Keratinocyte (primary cell): ENCODE measurements at regions not wholly inside any gene's neighbourhood (a gene's known extent, or its start where the extent isn't known, plus 50 kb on each side); places are given as distances from the start of the nearest gene placed in this dataset.
A peak's percentile ranks its signal among the peaks of the same experiment; 100 is the strongest.

Source experiments
- DNase-seq: peaks from one replicate; pipeline ENCODE4 v3.0.0-alpha.2; 2011; ENCODE audit warnings: low read depth, missing footprints, low spot score
- FAIRE-seq: peaks from 2 replicates; lab custom pipeline; 2011; peaks lifted over from hg19 to GRCh38; lab: Jason Lieb, UNC
- H2AFZ ChIP-seq: 2 replicates; pipeline ENCODE4 v1.6.0; 2012; ENCODE audit warnings: low read length, control low read depth, inconsistent platforms; ENCODE audit not compliant: control insufficient read depth
- H3K27ac ChIP-seq: 2 replicates; pipeline ENCODE4 v1.5.1; 2011; ENCODE audit warnings: low read length; ENCODE audit not compliant: control insufficient read depth, insufficient read depth
- H3K27me3 ChIP-seq: 3 replicates; pipeline ENCODE4 v1.6.0; 2011; ENCODE audit warnings: low read length; ENCODE audit not compliant: control insufficient read depth, insufficient read depth; ENCODE audit errors: extremely low read depth
- H3K36me3 ChIP-seq, 2 experiments: 2 replicates in 1 of 2; 3 replicates in 1 of 2; pipeline ENCODE4 v1.5.1; 2011; ENCODE audit warnings: low read length in 2 of 2, mild to moderate bottlenecking in 1 of 2; ENCODE audit not compliant: control insufficient read depth in 2 of 2, insufficient read depth in 2 of 2; ENCODE audit errors: extremely low read depth in 1 of 2
- H3K4me1 ChIP-seq: 3 replicates; pipeline ENCODE4 v1.5.1; 2011; ENCODE audit warnings: low read length; ENCODE audit not compliant: control insufficient read depth, insufficient read depth; ENCODE audit errors: extremely low read depth
- H3K4me2 ChIP-seq: 3 replicates; pipeline ENCODE4 v1.6.0; 2011; ENCODE audit warnings: low read depth, low read length; ENCODE audit not compliant: control insufficient read depth, insufficient read depth; ENCODE audit errors: extremely low read depth
- H3K4me3 ChIP-seq, 3 experiments: fragments of 200-600 bp in 1 of 3; sonication (generic) in 1 of 3; 2 replicates in 2 of 3; 3 replicates in 1 of 3; pipeline ENCODE4 v1.5.1; 2011 to 2016; ENCODE audit warnings: low read length in 3 of 3, mild to moderate bottlenecking in 3 of 3, control low read depth in 2 of 3, inconsistent platforms in 1 of 3, low read depth in 1 of 3, mixed read lengths in 1 of 3, mixed run types in 1 of 3, moderate library complexity in 1 of 3; ENCODE audit not compliant: control insufficient read depth in 2 of 3, insufficient read depth in 2 of 3; ENCODE audit errors: extremely low read depth in 1 of 3
- H3K79me2 ChIP-seq: 2 replicates; pipeline ENCODE4 v1.6.0; 2012; ENCODE audit warnings: low read length; ENCODE audit not compliant: control insufficient read depth, insufficient read depth
- H3K9ac ChIP-seq: 3 replicates; pipeline ENCODE4 v1.6.0; 2011; ENCODE audit warnings: low read length; ENCODE audit not compliant: control insufficient read depth, insufficient read depth; ENCODE audit errors: extremely low read depth
- H3K9me1 ChIP-seq: 3 replicates; pipeline ENCODE4 v1.6.0; 2011; ENCODE audit warnings: low read length; ENCODE audit not compliant: control insufficient read depth, insufficient read depth; ENCODE audit errors: extremely low read depth
- H3K9me3 ChIP-seq: 2 replicates; pipeline ENCODE4 v1.5.1; 2012; ENCODE audit warnings: low read depth, low read length; ENCODE audit not compliant: control insufficient read depth
- H4K20me1 ChIP-seq: 3 replicates; pipeline ENCODE4 v1.6.0; 2011; ENCODE audit warnings: low read length; ENCODE audit not compliant: control insufficient read depth, insufficient read depth; ENCODE audit errors: extremely low read depth
- CTCF ChIP-seq, 3 experiments: IDR thresholded peaks in 1 of 3; conservative IDR thresholded peaks in 1 of 3; optimal IDR thresholded peaks in 1 of 3; 2 replicates in 2 of 3; 3 replicates in 1 of 3; pipeline versions ENCODE3 to v1.5.1; 2011; ENCODE audit warnings: low read length in 3 of 3, mild to moderate bottlenecking in 3 of 3, moderate library complexity in 2 of 3, control low read depth in 1 of 3, inconsistent platforms in 1 of 3; ENCODE audit not compliant: insufficient read depth in 2 of 3; ENCODE audit errors: extremely low read depth in 1 of 3
- EZH2 ChIP-seq: IDR thresholded peaks from one replicate; pipeline ENCODE4 v1.6.1; 2012; ENCODE audit warnings: inconsistent platforms, mild to moderate bottlenecking, low read length, moderate library complexity
- dilution Hi-C: fragments of 300-500 bp; cut with MboI; formaldehyde crosslinking; loops from one replicate; pipeline ENCODE4 v1.7.0; 2020; ENCODE audit warnings: low sequenced_read_pairs; ENCODE audit not compliant: extremely low pct_ligation_motif_present

GRCh38 chr12:70045514-70045913, 197.7 kb upstream of the CNOT2 start:
- dilution Hi-C loops, result no loop called here
- no peaks in the 10 kb centered on the region for H3K36me3 ChIP-seq
- H3K27me3 ChIP-seq, result no peaks in the 10 kb centered on the region
- H3K79me2 ChIP-seq, result no peaks in the 10 kb centered on the region
- peak overlapping the region; percentile 34 for H2AFZ ChIP-seq
- peak overlapping the region; percentile 44 for H3K4me2 ChIP-seq
- no peaks in the 10 kb centered on the region for H3K9me1 ChIP-seq
- H3K9ac ChIP-seq, result no peak overlapping the region
- peak; percentile 67 for FAIRE-seq
- no peak for DNase-seq
- peaks cover 31% of the 10 kb centered on the region for H3K4me1 ChIP-seq
- H3K27ac ChIP-seq, result peak overlapping the region; percentile 25
- no peaks in the 10 kb centered on the region for H4K20me1 ChIP-seq
- H3K4me3 ChIP-seq, result no peak overlapping the region
- H3K9me3 ChIP-seq, result no peaks in the 10 kb centered on the region
- TF ChIP-seq CTCF (optimal IDR thresholded peaks at IDR 0.05 in 1 of 3, IDR thresholded peaks at IDR 0.05 in 1 of 3, conservative IDR thresholded peaks at IDR 0.05 in 1 of 3; ENCODE audit: extremely low read depth in 1 of 3, insufficient read depth in 2 of 3, low read length in 3 of 3) (no peak), EZH2 (no peak)

GRCh38 chr12:70048521-70049250, 194.5 kb upstream of the CNOT2 start:
- H3K36me3 ChIP-seq, result no peaks in the 10 kb centered on the region
- no peaks in the 10 kb centered on the region for H3K9me3 ChIP-seq
- H3K79me2 ChIP-seq, result no peaks in the 10 kb centered on the region
- no peak overlapping the region for H3K4me2 ChIP-seq
- no peaks in the 10 kb centered on the region for H4K20me1 ChIP-seq
- dilution Hi-C loops, result no loop called here
- H3K9me1 ChIP-seq, result no peaks in the 10 kb centered on the region
- H3K4me3 ChIP-seq, result no peak overlapping the region
- no peak overlapping the region for H2AFZ ChIP-seq
- TF ChIP-seq EZH2 (no peak), CTCF (optimal IDR thresholded peaks at IDR 0.05 in 1 of 3, IDR thresholded peaks at IDR 0.05 in 1 of 3, conservative IDR thresholded peaks at IDR 0.05 in 1 of 3; ENCODE audit: extremely low read depth in 1 of 3, insufficient read depth in 2 of 3, low read length in 3 of 3) (no peak)
- DNase-seq (no peak), FAIRE-seq (no peak)
- no peaks in the 10 kb centered on the region for H3K27me3 ChIP-seq
- no peak overlapping the region for H3K9ac ChIP-seq
- H3K4me1 ChIP-seq, result peaks cover 37% of the 10 kb centered on the region
- no peak overlapping the region for H3K27ac ChIP-seq
